ENCODE measurements at regions not wholly inside any gene's neighbourhood (a gene's known extent, or its start where the extent isn't known, plus 50 kb on each side); places are given as distances from the start of the nearest gene placed in this dataset.
A peak's percentile ranks its signal among the peaks of the same experiment; 100 is the strongest.
"Not testable (repeated sequence)": the region's sequence is repeated elsewhere in the genome, so short reads cannot be mapped to it uniquely, and the experiment has no call there.

GRCh38 chr11:16558494-16558893 is 180.0 kb upstream of the C11orf58 start:
- no peaks in the 10 kb centered on the region for H3K4me1 ChIP-seq (replicated peaks in 1 of 2)
- 0 to 100% (median 73%) methylated on average over 1 of the region's 1 CpG; no CpG with 5 or more reads in 4 of the 10 experiments for WGBS, 10 experiments
- in situ Hi-C loops (cut with MboI; ENCODE audit: low pct_unique_long_range_greater_than_20kb in 2 of 9, low sequenced_read_pairs in 9 of 9, unreplicated experiment in 9 of 9), result no loop called here
- no peak overlapping the region for H3K27ac ChIP-seq
- H3K4me3 ChIP-seq, result no peak overlapping the region
- no peak for ATAC-seq (replicated peaks in 6 of 8)

- H3K27ac ChIP-seq, result no peak overlapping the region
- in situ Hi-C loops (cut with MboI; ENCODE audit: low pct_unique_long_range_greater_than_20kb in 2 of 9, low sequenced_read_pairs in 9 of 9, unreplicated experiment in 9 of 9), result no loop called here
- ATAC-seq (replicated peaks in 6 of 8), result no peak
- no peaks in the 10 kb centered on the region for H3K4me1 ChIP-seq (replicated peaks in 1 of 2)
- H3K4me3 ChIP-seq, result no peak overlapping the region
- 0 to 100% (median 26%) methylated on average over 1 to 2 of the region's 2 CpGs; no CpG with 5 or more reads in 2 of the 10 experiments for WGBS, 10 experiments
Measured at GRCh38 chr11:16555956-16556355, 182.5 kb upstream of the C11orf58 start.

GRCh38 chr11:16554361-16554760 is 184.1 kb upstream of the C11orf58 start:
- H3K4me3 ChIP-seq, result no peak overlapping the region
- WGBS, 10 experiments, result 0 to 100% (median 88%) methylated on average over 1 to 2 of the region's 2 CpGs
- in situ Hi-C loops (cut with MboI; ENCODE audit: low pct_unique_long_range_greater_than_20kb in 2 of 9, low sequenced_read_pairs in 9 of 9, unreplicated experiment in 9 of 9), result no loop called here
- H3K27ac ChIP-seq, result no peak overlapping the region
- H3K4me1 ChIP-seq (replicated peaks in 1 of 2), result no peaks in the 10 kb centered on the region
- ATAC-seq (replicated peaks in 6 of 8), result no peak

- no peaks in the 10 kb centered on the region for H3K4me1 ChIP-seq (replicated peaks in 1 of 2)
- 18 to 96% (median 86%) methylated on average over 3 to 4 of the region's 4 CpGs for WGBS, 10 experiments
- in situ Hi-C loops (cut with MboI; ENCODE audit: low pct_unique_long_range_greater_than_20kb in 2 of 9, low sequenced_read_pairs in 9 of 9, unreplicated experiment in 9 of 9), result no loop called here
- no peak for ATAC-seq (replicated peaks in 6 of 8)
- H3K27ac ChIP-seq, result no peak overlapping the region
- H3K4me3 ChIP-seq, result no peak overlapping the region
Measured at GRCh38 chr11:16547879-16548278, 190.6 kb upstream of the C11orf58 start.

- no peaks in the 10 kb centered on the region for H3K4me1 ChIP-seq (replicated peaks in 1 of 2)
- no peak for ATAC-seq (replicated peaks in 6 of 8)
- WGBS, 10 experiments, result 0 to 90% (median 67%) methylated on average over 1 of the region's 1 CpG; no CpG with 5 or more reads in 1 of the 10 experiments
- no peak overlapping the region for H3K27ac ChIP-seq
- in situ Hi-C loops (cut with MboI; ENCODE audit: low pct_unique_long_range_greater_than_20kb in 2 of 9, low sequenced_read_pairs in 9 of 9, unreplicated experiment in 9 of 9), result no loop called here
- no peak overlapping the region for H3K4me3 ChIP-seq
Measured at GRCh38 chr11:16543642-16544041, 187.3 kb upstream of the SOX6 start.

GRCh38 chr11:16542353-16542752 is 186.0 kb upstream of the SOX6 start:
- in situ Hi-C loops (cut with MboI; ENCODE audit: low pct_unique_long_range_greater_than_20kb in 2 of 9, low sequenced_read_pairs in 9 of 9, unreplicated experiment in 9 of 9), result no loop called here
- Histone ChIP-seq H3K27ac (no peak overlapping the region), H3K4me1 (replicated peaks in 1 of 2) (no peaks in the 10 kb centered on the region), H3K4me3 (no peak overlapping the region)
- no peak for ATAC-seq (replicated peaks in 6 of 8)
- 30 to 100% (median 33%) methylated on average over 1 of the region's 1 CpG; no CpG with 5 or more reads in 5 of the 10 experiments for WGBS, 10 experiments

- WGBS, 10 experiments, result 67 to 95% (median 93%) methylated on average over 1 to 4 of the region's 9 CpGs; no CpG with 5 or more reads in 7 of the 10 experiments
- in situ Hi-C loops (cut with MboI; ENCODE audit: low pct_unique_long_range_greater_than_20kb in 2 of 9, low sequenced_read_pairs in 9 of 9, unreplicated experiment in 9 of 9), result no loop called here
Measured at GRCh38 chr11:16536513-16536912, 180.2 kb upstream of the SOX6 start.

GRCh38 chr11:16528639-16529038 is 172.3 kb upstream of the SOX6 start:
- Histone ChIP-seq H3K4me3 (no peak overlapping the region), H3K4me1 (replicated peaks in 1 of 2) (no peaks in the 10 kb centered on the region), H3K27ac (no peak overlapping the region)
- 0 to 100% (median 50%) methylated on average over 1 of the region's 1 CpG; no CpG with 5 or more reads in 1 of the 10 experiments for WGBS, 10 experiments
- in situ Hi-C loops (cut with MboI; ENCODE audit: low pct_unique_long_range_greater_than_20kb in 2 of 9, low sequenced_read_pairs in 9 of 9, unreplicated experiment in 9 of 9), result no loop called here
- peak in 3 of 8 experiments; percentile 56 to 61 (median 59) for ATAC-seq (replicated peaks in 6 of 8)

More at GRCh38 chr11:16536513-16536912, 180.2 kb upstream of the SOX6 start:
- ATAC-seq (replicated peaks in 6 of 8), result no peak
- H3K4me1 ChIP-seq (replicated peaks in 1 of 2), result no peaks in the 10 kb centered on the region
- no peak overlapping the region for H3K4me3 ChIP-seq
- H3K27ac ChIP-seq, result no peak overlapping the region

- H3K4me1 ChIP-seq (replicated peaks in 1 of 2), result no peaks in the 10 kb centered on the region
- H3K27ac ChIP-seq, result no peak overlapping the region
- ATAC-seq (replicated peaks in 6 of 8), result no peak
- in situ Hi-C loops (cut with MboI; ENCODE audit: low pct_unique_long_range_greater_than_20kb in 2 of 9, low sequenced_read_pairs in 9 of 9, unreplicated experiment in 9 of 9), result no loop called here
- no peak overlapping the region for H3K4me3 ChIP-seq
- WGBS, 10 experiments, result 13 to 100% (median 86%) methylated on average over 2 to 7 of the region's 7 CpGs
Measured at GRCh38 chr11:16527525-16528246, 171.3 kb upstream of the SOX6 start.

GRCh38 chr11:16526947-16527346 is 170.6 kb upstream of the SOX6 start:
- no peak for ATAC-seq (replicated peaks in 6 of 8)
- H3K4me1 ChIP-seq (replicated peaks in 1 of 2), result no peaks in the 10 kb centered on the region
- H3K27ac ChIP-seq, result no peak overlapping the region
- 0 to 90% (median 25%) methylated on average over 1 of the region's 1 CpG; no CpG with 5 or more reads in 3 of the 10 experiments for WGBS, 10 experiments
- in situ Hi-C loops (cut with MboI; ENCODE audit: low pct_unique_long_range_greater_than_20kb in 2 of 9, low sequenced_read_pairs in 9 of 9, unreplicated experiment in 9 of 9), result no loop called here
- H3K4me3 ChIP-seq, result no peak overlapping the region

- H3K27ac ChIP-seq; H3K4me1 ChIP-seq (replicated peaks in 1 of 2); in situ Hi-C loops (cut with MboI; ENCODE audit: low pct_unique_long_range_greater_than_20kb in 2 of 9, low sequenced_read_pairs in 9 of 9, unreplicated experiment in 9 of 9); ATAC-seq (replicated peaks in 6 of 8); H3K4me3 ChIP-seq: not testable (repeated sequence)
- WGBS, 10 experiments, result 0 to 100% (median 0%) methylated on average over 1 to 3 of the region's 11 CpGs; no CpG with 5 or more reads in 7 of the 10 experiments
Measured at GRCh38 chr11:16520713-16521112, 164.4 kb upstream of the SOX6 start.

GRCh38 chr11:16512899-16513241 is 156.5 kb upstream of the SOX6 start:
- Histone ChIP-seq H3K27ac (no peak overlapping the region), H3K4me1 (replicated peaks in 1 of 2) (no peaks in the 10 kb centered on the region), H3K4me3 (no peak overlapping the region)
- ATAC-seq (replicated peaks in 6 of 8), result no peak
- in situ Hi-C loops (cut with MboI; ENCODE audit: low pct_unique_long_range_greater_than_20kb in 2 of 9, low sequenced_read_pairs in 9 of 9, unreplicated experiment in 9 of 9), result no loop called here

- Histone ChIP-seq H3K4me3 (no peak overlapping the region), H3K4me1 (replicated peaks in 1 of 2) (no peaks in the 10 kb centered on the region), H3K27ac (no peak overlapping the region)
- in situ Hi-C loops (cut with MboI; ENCODE audit: low pct_unique_long_range_greater_than_20kb in 2 of 9, low sequenced_read_pairs in 9 of 9, unreplicated experiment in 9 of 9), result no loop called here
- ATAC-seq (replicated peaks in 6 of 8), result no peak
- 20 to 100% (median 100%) methylated on average over 2 of the region's 2 CpGs; no CpG with 5 or more reads in 3 of the 10 experiments for WGBS, 10 experiments
Measured at GRCh38 chr11:16512198-16512898, 156.0 kb upstream of the SOX6 start.
